B cell (primary cell): ENCODE measurements at regions not wholly inside any gene's neighbourhood (a gene's known extent, or its start where the extent isn't known, plus 50 kb on each side); places are given as distances from the start of the nearest gene placed in this dataset.

ENCODE experiments used
- ATAC-seq: fragments of 200-7000 bp; cut with Tn5 transposase; one replicate; pipeline ENCODE4 v1.10.0; 2021; ENCODE audit warnings: low read depth, mild to moderate bottlenecking, moderate number of reproducible peaks, moderate library complexity
- CTCF ChIA-PET: fragments of 350-600 bp; sonication (Branson Sonifier 250); formaldehyde crosslinking; loops from one replicate; lab custom pipeline; 2021; ENCODE audit warnings: antibody characterized with exemption, inconsistent platforms; lab: Charles Lee
- POLR2A ChIA-PET: fragments of 350-600 bp; sonication (Branson Sonifier 250); formaldehyde crosslinking; loops from one replicate; lab custom pipeline; 2021; ENCODE audit warnings: antibody characterized with exemption; lab: Charles Lee
- DNase-seq: peaks from one replicate; pipeline ENCODE4 v3.0.0; 2013
- H2AFZ ChIP-seq: 2 replicates; pipeline ENCODE4 v1.6.1; 2012; ENCODE audit warnings: mild to moderate bottlenecking, low read depth, low read length; ENCODE audit not compliant: insufficient read depth, poor library complexity, severe bottlenecking
- H3K27ac ChIP-seq, 2 donors: 1 replicate in 1 of 2; 2 replicates in 1 of 2; pipeline ENCODE4 v1.5.1; 2012 to 2013; ENCODE audit warnings: low read length in 2 of 2, mild to moderate bottlenecking in 2 of 2, moderate library complexity in 1 of 2
- H3K27me3 ChIP-seq, 4 experiments: fragments of 200-600 bp in 1 of 4; sonication (generic) in 1 of 4; replicated peaks in 1 of 4; 1 replicate in 2 of 4; 2 replicates in 2 of 4; pipeline versions ENCODE4 v1.6.1 to v1.7.0; 2013 to 2016; ENCODE audit warnings: low read length in 3 of 4, mild to moderate bottlenecking in 2 of 4, mixed read lengths in 1 of 4, moderate library complexity in 1 of 4; ENCODE audit not compliant: insufficient read depth in 4 of 4, control insufficient read depth in 3 of 4; ENCODE audit errors: control extremely low read depth in 1 of 4
- H3K36me3 ChIP-seq, 2 experiments: replicated peaks in 1 of 2; 1 replicate in 1 of 2; 2 replicates in 1 of 2; pipeline versions ENCODE4 v1.6.1 to v1.7.1; 2013; ENCODE audit warnings: low read length in 1 of 2; ENCODE audit not compliant: insufficient read depth in 2 of 2, control insufficient read depth in 1 of 2; ENCODE audit errors: control extremely low read depth in 1 of 2, extremely low read depth in 1 of 2
- H3K4me1 ChIP-seq, 2 donors: fragments of 200-600 bp in 1 of 2; sonication (generic) in 1 of 2; 1 replicate in 1 of 2; 2 replicates in 1 of 2; pipeline versions ENCODE4 v1.5.1 to v1.6.1; 2013 to 2017; ENCODE audit warnings: low read length in 2 of 2; ENCODE audit not compliant: control insufficient read depth in 2 of 2, insufficient read depth in 2 of 2
- H3K4me2 ChIP-seq: replicated peaks from 2 replicates; pipeline ENCODE3; 2012; ENCODE audit warnings: mild to moderate bottlenecking, low read depth, low read length; ENCODE audit not compliant: poor library complexity, severe bottlenecking
- H3K4me3 ChIP-seq, 5 experiments: fragments of 200-600 bp in 1 of 5; sonication (generic) in 1 of 5; 1 replicate in 3 of 5; 2 replicates in 2 of 5; pipeline versions ENCODE4 v1.5.1 to v1.7.0; 2011 to 2016; ENCODE audit warnings: low read length in 4 of 5, mild to moderate bottlenecking in 4 of 5, low read depth in 2 of 5, control low read depth in 1 of 5, moderate library complexity in 1 of 5; ENCODE audit not compliant: insufficient read depth in 1 of 5; ENCODE audit errors: control extremely low read depth in 1 of 5, extremely low read depth in 1 of 5
- H3K79me2 ChIP-seq: fragments of 200-600 bp; sonication (generic); one replicate; pipeline ENCODE4 v1.6.0; 2016; ENCODE audit warnings: low read length; ENCODE audit not compliant: control insufficient read depth, insufficient read depth
- H3K9ac ChIP-seq: fragments of 200-600 bp; sonication (generic); 2 replicates; pipeline ENCODE4 v1.6.1; 2017; ENCODE audit warnings: mild to moderate bottlenecking, low read length, moderate library complexity
- H3K9me3 ChIP-seq, 3 donors: one replicate each; pipeline versions ENCODE4 v1.6.1 to v1.7.1; 2013; ENCODE audit warnings: low read length in 2 of 3; ENCODE audit not compliant: control insufficient read depth in 2 of 3, insufficient read depth in 1 of 3; ENCODE audit errors: control extremely low read depth in 1 of 3
- H4K20me1 ChIP-seq: 2 replicates; pipeline ENCODE4 v1.6.0; 2012; ENCODE audit warnings: mild to moderate bottlenecking, low read length; ENCODE audit not compliant: insufficient read depth, control insufficient read depth, poor library complexity, severe bottlenecking
- H3K27ac Mint-ChIP-seq: one replicate; pipeline ENCODE4 v1.8.0; 2021; ENCODE audit warnings: mixed read lengths
- H3K27me3 Mint-ChIP-seq: one replicate; pipeline ENCODE4 v1.8.0; 2021; ENCODE audit warnings: mixed read lengths
- H3K4me1 Mint-ChIP-seq: one replicate; pipeline ENCODE4 v1.8.0; 2021; ENCODE audit warnings: mixed read lengths
- H3K4me3 Mint-ChIP-seq: one replicate; pipeline ENCODE4 v1.8.0; 2021; ENCODE audit warnings: mixed read lengths
- H3K9me3 Mint-ChIP-seq: one replicate; pipeline ENCODE4 v1.8.0; 2022; ENCODE audit warnings: mixed read lengths; ENCODE audit not compliant: insufficient read depth
- CTCF ChIP-seq: fragments of 200-600 bp; IDR thresholded peaks from one replicate; pipeline ENCODE4 v1.8.0; 2022; ENCODE audit warnings: antibody characterized with exemption, mild to moderate bottlenecking
- EZH2 ChIP-seq: IDR thresholded peaks from 2 replicates; pipeline ENCODE4 v1.6.1; 2012; ENCODE audit warnings: borderline replicate concordance, low read depth, mild to moderate bottlenecking, moderate library complexity, low read length; ENCODE audit not compliant: insufficient read depth, poor library complexity, severe bottlenecking
- WGBS: methylation state at CpG from one replicate; pipeline ENCODE4 v1.1.5; 2013; ENCODE audit warnings: missing lambda C conversion rate; ENCODE audit not compliant: insufficient coverage; 5-methylcytosine and 5-hydroxymethylcytosine counted together
- intact Hi-C: fragments of 100-400 bp; cut with micrococcal nuclease; formaldehyde crosslinking; loops from one replicate; pipeline ENCODE4 v1.10.0; 2022

- Histone ChIP-seq H3K9ac (no peak overlapping the region), H3K4me3 (no peak overlapping the region), H3K9me3 (no peaks in the 10 kb centered on the region), H3K4me1 (no peaks in the 10 kb centered on the region), H3K36me3 (no peaks in the 10 kb centered on the region), H4K20me1 (no peaks in the 10 kb centered on the region), H3K27me3 (no peaks in the 10 kb centered on the region), H3K79me2 (no peaks in the 10 kb centered on the region), H3K4me2 (no peak overlapping the region), H2AFZ (no peak overlapping the region), H3K27ac (no peak overlapping the region)
- intact Hi-C loops = no loop called here
- H3K9me3 Mint-ChIP-seq = no peaks in the 10 kb centered on the region
- no peaks in the 10 kb centered on the region for H3K27me3 Mint-ChIP-seq
- H3K27ac Mint-ChIP-seq = no peak overlapping the region
- no CpG with 5 or more reads among the region's 1 CpG for WGBS
- H3K4me1 Mint-ChIP-seq = no peaks in the 10 kb centered on the region
- ChIA-PET CTCF (interaction anchor here (1.2 kb wide), 1 partner anchor 946 kb away, joined by 3 read pairs; no protein-coding TSS in a partner anchor), POLR2A (no interaction called here)
- H3K4me3 Mint-ChIP-seq = no peak overlapping the region
- ATAC-seq (no peak), DNase-seq (no peak)
- no peak for TF ChIP-seq EZH2
- no peak for TF ChIP-seq CTCF
These were observed 399.6 kb downstream of the LMO7 start for GRCh38 chr13:76035711-76036110.

- no peaks in the 10 kb centered on the region for H3K4me1 ChIP-seq
These were observed 393.6 kb downstream of the LMO7 start for GRCh38 chr13:76029706-76030105.

More at GRCh38 chr13:76029706-76030105, 393.6 kb downstream of the LMO7 start:
- no peaks in the 10 kb centered on the region for H3K9me3 Mint-ChIP-seq
- no peak overlapping the region for H3K27ac ChIP-seq
- H3K27me3 ChIP-seq = no peaks in the 10 kb centered on the region
- H3K36me3 ChIP-seq = no peaks in the 10 kb centered on the region
- no peak overlapping the region for H3K9ac ChIP-seq
- TF ChIP-seq CTCF (no peak), EZH2 (no peak)
- no peak for DNase-seq
- ChIA-PET CTCF (no interaction called here), POLR2A (no interaction called here)
- H3K4me2 ChIP-seq = no peak overlapping the region
- H3K9me3 ChIP-seq = no peaks in the 10 kb centered on the region
- no peaks in the 10 kb centered on the region for H3K4me1 Mint-ChIP-seq
- H3K4me3 Mint-ChIP-seq = no peak overlapping the region
- H3K79me2 ChIP-seq = no peaks in the 10 kb centered on the region
- no peak for ATAC-seq
- H2AFZ ChIP-seq = no peak overlapping the region
- no peak overlapping the region for H3K4me3 ChIP-seq
- H4K20me1 ChIP-seq = no peaks in the 10 kb centered on the region
- H3K27me3 Mint-ChIP-seq = no peaks in the 10 kb centered on the region
- intact Hi-C loops = no loop called here
- no peak overlapping the region for H3K27ac Mint-ChIP-seq
